ENCODE measurements at regions not wholly inside any gene's neighbourhood (a gene's known extent, or its start where the extent isn't known, plus 50 kb on each side); places are given as distances from the start of the nearest gene placed in this dataset.

GRCh38 chr6:98716341-98716740 lies 118.0 kb upstream of the POU3F2 start:
- H3K27me3 ChIP-seq (replicated peaks; ENCODE audit: insufficient read depth): no peaks in the 10 kb centered on the region
- H3K4me3 ChIP-seq: no peak overlapping the region
- no peaks in the 10 kb centered on the region for H3K9me3 ChIP-seq
- TF ChIP-seq CTCF (IDR thresholded peaks at IDR 0.05): no peak
- no peak for ATAC-seq (ENCODE audit: insufficient number of reproducible peaks, low FRiP score, low read depth)
- H3K4me1 ChIP-seq (ENCODE audit: control insufficient read depth in 1 of 2, low read depth in 2 of 2): no peaks in the 10 kb centered on the region
- no peaks in the 10 kb centered on the region for H3K36me3 ChIP-seq
- DNase-seq (ENCODE audit: low spot score): no peak
- no peak overlapping the region for H3K27ac ChIP-seq

- H3K9me3 ChIP-seq: no peaks in the 10 kb centered on the region
- H3K4me1 ChIP-seq (ENCODE audit: control insufficient read depth in 1 of 2, low read depth in 2 of 2): no peaks in the 10 kb centered on the region
- no peaks in the 10 kb centered on the region for H3K27me3 ChIP-seq (replicated peaks; ENCODE audit: insufficient read depth)
- ATAC-seq (ENCODE audit: insufficient number of reproducible peaks, low FRiP score, low read depth) (no peak), DNase-seq (ENCODE audit: low spot score) (no peak)
- no peak overlapping the region for H3K27ac ChIP-seq
- H3K4me3 ChIP-seq: no peak overlapping the region
- TF ChIP-seq CTCF (IDR thresholded peaks at IDR 0.05): no peak
- no peaks in the 10 kb centered on the region for H3K36me3 ChIP-seq
Measured at GRCh38 chr6:98717322-98717877, 117.0 kb upstream of the POU3F2 start.

GRCh38 chr6:98717988-98718387 lies 116.4 kb upstream of the POU3F2 start:
- Histone ChIP-seq H3K9me3 (no peaks in the 10 kb centered on the region), H3K4me1 (ENCODE audit: control insufficient read depth in 1 of 2, low read depth in 2 of 2) (no peaks in the 10 kb centered on the region), H3K4me3 (no peak overlapping the region), H3K36me3 (no peaks in the 10 kb centered on the region), H3K27me3 (replicated peaks; ENCODE audit: insufficient read depth) (no peaks in the 10 kb centered on the region), H3K27ac (no peak overlapping the region)
- ATAC-seq (ENCODE audit: insufficient number of reproducible peaks, low FRiP score, low read depth): no peak
- TF ChIP-seq CTCF (IDR thresholded peaks at IDR 0.05): no peak
- no peak for DNase-seq (ENCODE audit: low spot score)

GRCh38 chr6:98724537-98724936 lies 109.8 kb upstream of the POU3F2 start:
- no peak for ATAC-seq (ENCODE audit: insufficient number of reproducible peaks, low FRiP score, low read depth)
- Histone ChIP-seq H3K36me3 (no peaks in the 10 kb centered on the region), H3K27me3 (replicated peaks; ENCODE audit: insufficient read depth) (no peaks in the 10 kb centered on the region), H3K4me1 (ENCODE audit: control insufficient read depth in 1 of 2, low read depth in 2 of 2) (no peaks in the 10 kb centered on the region), H3K27ac (no peak overlapping the region), H3K9me3 (no peaks in the 10 kb centered on the region), H3K4me3 (no peak overlapping the region)
- no peak for TF ChIP-seq CTCF (IDR thresholded peaks at IDR 0.05)
- no peak for DNase-seq (ENCODE audit: low spot score)

GRCh38 chr6:98747273-98747672 lies 87.1 kb upstream of the POU3F2 start:
- ATAC-seq (ENCODE audit: insufficient number of reproducible peaks, low FRiP score, low read depth) (no peak), DNase-seq (ENCODE audit: low spot score) (no peak)
- Histone ChIP-seq H3K27me3 (replicated peaks; ENCODE audit: insufficient read depth) (no peaks in the 10 kb centered on the region), H3K4me3 (no peak overlapping the region), H3K36me3 (no peaks in the 10 kb centered on the region), H3K4me1 (ENCODE audit: control insufficient read depth in 1 of 2, low read depth in 2 of 2) (no peaks in the 10 kb centered on the region), H3K9me3 (no peaks in the 10 kb centered on the region), H3K27ac (no peak overlapping the region)
- no peak for TF ChIP-seq CTCF (IDR thresholded peaks at IDR 0.05)
